K562 (cell line): ENCODE measurements at regions not wholly inside any gene's neighbourhood (a gene's known extent, or its start where the extent isn't known, plus 50 kb on each side); places are given as distances from the start of the nearest gene placed in this dataset.

Source experiments
- ATAC-seq: fragments of 200-7000 bp; cut with Tn5 transposase; 3 replicates; pipeline ENCODE4 v1.9.1; 2020; ENCODE audit warnings: moderate library complexity
- BruUV-seq: library from RNA; stranded (reverse); fragments of 400-500 nt; replicated peaks from 2 replicates; lab custom pipeline; 2021; lab: Mats Ljungman, UMichigan
- CTCF ChIA-PET: fragments of 300-600 bp; formaldehyde crosslinking; extraction: SDS; loops from one replicate; lab custom pipeline; 2021; ENCODE audit warnings: low intra/inter-chr PET ratio; lab: Yijun Ruan, JAX
- POLR2A ChIA-PET: fragments of 300-600, 350-650 bp; sonication (Branson Sonifier 250); formaldehyde crosslinking; extraction: SDS; loops from one replicate; lab custom pipeline; 2021; ENCODE audit warnings: antibody characterized with exemption, inconsistent platforms; lab: Yijun Ruan, JAX
- DNase-seq, 4 experiments: peaks; one replicate each; pipeline versions ENCODE4 v3.0.0 to v3.0.0-alpha.2; 2011 to 2018; ENCODE audit warnings: low spot score in 3 of 4, mixed read lengths in 3 of 4; ENCODE audit errors: extremely low read depth in 1 of 4
- FAIRE-seq: peaks from 2 replicates; lab custom pipeline; 2011; peaks lifted over from hg19 to GRCh38; lab: Jason Lieb, UNC
- H2AFZ ChIP-seq: 2 replicates; pipeline ENCODE4 v1.6.0; 2011; ENCODE audit warnings: low read depth, low read length, control low read depth, inconsistent platforms
- H3K27ac ChIP-seq: fragments of 200-600 bp; 3 replicates; pipeline ENCODE4 v1.8.0; 2011; ENCODE audit warnings: low read depth, mild to moderate bottlenecking, control low read depth, inconsistent platforms, low read length, moderate library complexity, mixed read lengths; ENCODE audit errors: extremely low read depth
- H3K27me3 ChIP-seq, 2 experiments: fragments of 300-600 bp in 1 of 2; 2 replicates in 1 of 2; 3 replicates in 1 of 2; pipeline versions ENCODE4 v1.6.0 to v1.8.0; 2011; ENCODE audit warnings: inconsistent platforms in 2 of 2, low read length in 2 of 2, mild to moderate bottlenecking in 1 of 2, mixed read lengths in 1 of 2, moderate library complexity in 1 of 2; ENCODE audit not compliant: control insufficient read depth in 2 of 2, insufficient read depth in 2 of 2
- H3K36me3 ChIP-seq: fragments of 300-600 bp; 3 replicates; pipeline ENCODE4 v1.8.0; 2011; ENCODE audit warnings: mild to moderate bottlenecking, low read length, inconsistent platforms; ENCODE audit not compliant: control insufficient read depth, insufficient read depth
- H3K4me1 ChIP-seq, 2 experiments: fragments of 200-600 bp in 1 of 2; replicated peaks in 1 of 2; 2 replicates in 1 of 2; 3 replicates in 1 of 2; pipeline versions ENCODE4 v1.5.1 to v1.8.0; 2011; ENCODE audit warnings: inconsistent platforms in 2 of 2, low read length in 2 of 2, mild to moderate bottlenecking in 1 of 2, mixed read lengths in 1 of 2, moderate library complexity in 1 of 2; ENCODE audit not compliant: control insufficient read depth in 2 of 2, insufficient read depth in 2 of 2
- H3K4me2 ChIP-seq: 2 replicates; pipeline ENCODE4 v1.6.1; 2011; ENCODE audit warnings: low read length, control low read depth, inconsistent platforms, mixed read lengths; ENCODE audit not compliant: insufficient read depth
- H3K4me3 ChIP-seq: fragments of 200-600 bp; sonication (generic), shearing (Covaris generic); 2 replicates; pipeline ENCODE4 v1.5.1; 2016; ENCODE audit warnings: control low read depth, inconsistent platforms
- H3K79me2 ChIP-seq: fragments of 200-600 bp; 3 replicates; pipeline ENCODE4 v1.8.0; 2011; ENCODE audit warnings: low read length, inconsistent platforms; ENCODE audit not compliant: control insufficient read depth, insufficient read depth
- H3K9ac ChIP-seq, 2 experiments: 2 replicates each; pipeline versions ENCODE4 v1.6.0 to v1.6.1; 2011; ENCODE audit warnings: low read depth in 2 of 2, low read length in 2 of 2, control low read depth in 1 of 2, inconsistent platforms in 1 of 2, mild to moderate bottlenecking in 1 of 2, mixed read lengths in 1 of 2; ENCODE audit not compliant: insufficient read depth in 1 of 2
- H3K9me1 ChIP-seq: one replicate; pipeline ENCODE4 v1.6.0; 2011; ENCODE audit warnings: inconsistent platforms, mild to moderate bottlenecking, low read length, moderate library complexity; ENCODE audit not compliant: control insufficient read depth, insufficient read depth
- H3K9me3 ChIP-seq: replicated peaks from 2 replicates; pipeline ENCODE4 v1.5.1; 2011; ENCODE audit warnings: low read depth, low read length, inconsistent platforms; ENCODE audit not compliant: control insufficient read depth, insufficient read depth
- H4K20me1 ChIP-seq: replicated peaks from 2 replicates; pipeline ENCODE4 v1.6.1; 2011; ENCODE audit warnings: low read length, inconsistent platforms, mixed read lengths; ENCODE audit not compliant: control insufficient read depth, insufficient read depth
- AFF4 ChIP-seq: sonication (generic); formaldehyde crosslinking; IDR thresholded peaks from 2 replicates; pipeline ENCODE4 v1.8.0; 2023; ENCODE audit warnings: mild to moderate bottlenecking, missing genetic modification reagents
- CBFA2T2 ChIP-seq: fragments of 450-650 bp; conservative IDR thresholded peaks from 2 replicates; pipeline ENCODE4 v1.6.1; 2017; ENCODE audit warnings: mild to moderate bottlenecking
- ELF1 ChIP-seq: fragments of 200-800 bp; sonication (Bioruptor generic); IDR thresholded peaks from 2 replicates; pipeline ENCODE4 v1.6.1; 2016; ENCODE audit warnings: missing genetic modification characterization, missing compliant biosample characterization
- ELK3 ChIP-seq: fragments of 450-650 bp; formaldehyde crosslinking; IDR thresholded peaks from 2 replicates; pipeline ENCODE4 v1.4.0; 2020; ENCODE audit warnings: mild to moderate bottlenecking
- FOXA3 ChIP-seq, 2 experiments: fragments of 450-650 bp in 1 of 2; sonication (generic) in 1 of 2; formaldehyde crosslinking; IDR thresholded peaks in 1 of 2; conservative IDR thresholded peaks in 1 of 2; 2 replicates each; pipeline versions ENCODE4 v1.4.0 to v1.8.0; 2020 to 2022; ENCODE audit warnings: mild to moderate bottlenecking in 2 of 2, missing genetic modification reagents in 1 of 2
- HNRNPLL ChIP-seq: fragments of 200-400 bp; formaldehyde crosslinking; IDR thresholded peaks from 2 replicates; pipeline ENCODE4 v1.6.1; 2017; ENCODE audit warnings: low read length, low read depth, mild to moderate bottlenecking; ENCODE audit not compliant: poor library complexity, severe bottlenecking
- KAT8 ChIP-seq: fragments of 450-650 bp; IDR thresholded peaks from 2 replicates; pipeline ENCODE4 v1.6.1; 2016; ENCODE audit warnings: low read depth, mild to moderate bottlenecking
- NFIC ChIP-seq: fragments of 450-650 bp; IDR thresholded peaks from 2 replicates; pipeline ENCODE4 v1.6.1; 2017; ENCODE audit warnings: mild to moderate bottlenecking, inconsistent platforms
- ZNF584 ChIP-seq: fragments of 200-800 bp; sonication (Bioruptor generic); IDR thresholded peaks from 2 replicates; pipeline ENCODE4 v1.6.1; 2016; ENCODE audit warnings: low read depth, mild to moderate bottlenecking, missing genetic modification characterization, missing compliant biosample characterization
- WGBS: fragments of 100-300 bp; shearing (Covaris generic); methylation state at CpG from one replicate; pipeline ENCODE4 v1.1.6; 2016; ENCODE audit warnings: low coverage, mixed read lengths; ENCODE audit not compliant: insufficient coverage; ENCODE audit errors: missing lambda C conversion rate; 5-methylcytosine and 5-hydroxymethylcytosine counted together
- in situ Hi-C: fragments of 300-500 bp; cut with MboI; formaldehyde crosslinking; loops from 4 replicates; pipeline ENCODE4 v1.15.0; 2018; ENCODE audit warnings: inconsistent platforms, mixed read lengths
- intact Hi-C: fragments of 100-400 bp; cut with micrococcal nuclease; formaldehyde crosslinking; loops from 2 replicates; pipeline ENCODE4 v1.14.2; 2022

- no peak overlapping the region for H3K4me3 ChIP-seq
- in situ Hi-C loops = no loop called here
- no peaks in the 10 kb centered on the region for H3K9me3 ChIP-seq
- H2AFZ ChIP-seq = no peak overlapping the region
- no TSS peak for BruUV-seq
- no peaks in the 10 kb centered on the region for H4K20me1 ChIP-seq
- H3K27me3 ChIP-seq = no peaks in the 10 kb centered on the region
- no peaks in the 10 kb centered on the region for H3K4me1 ChIP-seq
- DNase-seq = no peak
- H3K36me3 ChIP-seq = no peaks in the 10 kb centered on the region
- H3K27ac ChIP-seq = no peak overlapping the region
- ATAC-seq = no peak
- no peak for TF ChIP-seq ZNF584 (CRISPR knock-in tag)
- no peak for TF ChIP-seq HNRNPLL
- no peak for TF ChIP-seq ELK3 (CRISPR knock-in tag)
- no peak for TF ChIP-seq CBFA2T2
- intact Hi-C loops = no loop called here
- H3K9ac ChIP-seq = no peak overlapping the region
- CTCF ChIA-PET = no interaction called here
- no peak for FAIRE-seq
- H3K9me1 ChIP-seq = no peaks in the 10 kb centered on the region
- no peak overlapping the region for H3K4me2 ChIP-seq
- POLR2A ChIA-PET = no interaction called here
- 0% methylated on average over 2 of the region's 2 CpGs for WGBS
- no peaks in the 10 kb centered on the region for H3K79me2 ChIP-seq
These were observed 894.4 kb downstream of the TTLL7 start for GRCh38 chr1:83104558-83104957.

- Histone ChIP-seq H3K9me3 (no peaks in the 10 kb centered on the region), H4K20me1 (no peaks in the 10 kb centered on the region), H3K27ac (no peak overlapping the region), H3K4me1 (no peaks in the 10 kb centered on the region), H3K36me3 (no peaks in the 10 kb centered on the region), H3K9me1 (no peaks in the 10 kb centered on the region), H2AFZ (no peak overlapping the region), H3K79me2 (no peaks in the 10 kb centered on the region), H3K9ac (no peak overlapping the region)
- in situ Hi-C loops = no loop called here
- CTCF ChIA-PET = no interaction called here
- ATAC-seq (no peak), DNase-seq (no peak), FAIRE-seq (no peak)
- no peak for TF ChIP-seq ELF1 (tag)
- no peak for TF ChIP-seq NFIC
- no peak for TF ChIP-seq KAT8
- no peak for TF ChIP-seq AFF4 (CRISPR knock-in tag)
- no peak for TF ChIP-seq FOXA3 (CRISPR knock-in tag; conservative IDR thresholded peaks at IDR 0.05 in 1 of 2, IDR thresholded peaks at IDR 0.05 in 1 of 2)
- TF ChIP-seq, all 486 proteins: peak for 0
- intact Hi-C loops = no loop called here
- BruUV-seq = no TSS peak
- Histone ChIP-seq H3K4me2 (no peak overlapping the region), H3K4me3 (no peak overlapping the region), H3K27me3 (no peaks in the 10 kb centered on the region)
- POLR2A ChIA-PET = no interaction called here
- WGBS = 0% methylated on average over 2 of the region's 2 CpGs
These were observed 895.6 kb downstream of the TTLL7 start for GRCh38 chr1:83103341-83103740.
